ENCODE measurements at regions not wholly inside any gene's neighbourhood (a gene's known extent, or its start where the extent isn't known, plus 50 kb on each side); places are given as distances from the start of the nearest gene placed in this dataset.
"Not testable (repeated sequence)": the region's sequence is repeated elsewhere in the genome, so short reads cannot be mapped to it uniquely, and the experiment has no call there.

- DNase-seq, result no peak
Measured at GRCh38 chr16:59342669-59343068, 608.6 kb upstream of the GOT2 start.

- no peak for DNase-seq
Measured at GRCh38 chr16:59341368-59341767, 607.3 kb upstream of the GOT2 start.

- no peak for DNase-seq
Measured at GRCh38 chr16:59339871-59340270, 605.8 kb upstream of the GOT2 start.

- no peak for DNase-seq
Measured at GRCh38 chr16:59336136-59336695, 602.1 kb upstream of the GOT2 start.

GRCh38 chr16:59331708-59332107, 597.6 kb upstream of the GOT2 start:
- not testable (repeated sequence) for DNase-seq

- DNase-seq, result no peak
Measured at GRCh38 chr16:59330019-59330670, 596.0 kb upstream of the GOT2 start.

- DNase-seq, result no peak
Measured at GRCh38 chr16:59328961-59329360, 594.8 kb upstream of the GOT2 start.

GRCh38 chr16:59327894-59328293, 593.8 kb upstream of the GOT2 start:
- no peak for DNase-seq

GRCh38 chr16:59326955-59327354, 592.8 kb upstream of the GOT2 start:
- DNase-seq, result no peak

GRCh38 chr16:59324462-59324861, 590.3 kb upstream of the GOT2 start:
- DNase-seq, result no peak

- no peak for DNase-seq
Measured at GRCh38 chr16:59320657-59321056, 586.5 kb upstream of the GOT2 start.

GRCh38 chr16:59319871-59320270, 585.8 kb upstream of the GOT2 start:
- no peak for DNase-seq

GRCh38 chr16:59305850-59306249, 571.7 kb upstream of the GOT2 start:
- DNase-seq, result no peak

GRCh38 chr16:59296888-59297287, 562.8 kb upstream of the GOT2 start:
- DNase-seq, result no peak

- no peak for DNase-seq
Measured at GRCh38 chr16:59295993-59296736, 562.0 kb upstream of the GOT2 start.

- DNase-seq, result no peak
Measured at GRCh38 chr16:59295474-59295873, 561.4 kb upstream of the GOT2 start.

GRCh38 chr16:59290718-59291117, 556.6 kb upstream of the GOT2 start:
- no peak for DNase-seq

GRCh38 chr16:59289151-59289550, 555.0 kb upstream of the GOT2 start:
- DNase-seq, result no peak

GRCh38 chr16:59274141-59274540, 540.0 kb upstream of the GOT2 start:
- no peak for DNase-seq

- no peak for DNase-seq
Measured at GRCh38 chr16:59263955-59264354, 529.8 kb upstream of the GOT2 start.

GRCh38 chr16:59260892-59261291, 526.8 kb upstream of the GOT2 start:
- no peak for DNase-seq

GRCh38 chr16:59259950-59260319, 525.8 kb upstream of the GOT2 start:
- DNase-seq, result no peak

GRCh38 chr16:59259074-59259949, 525.2 kb upstream of the GOT2 start:
- DNase-seq, result no peak

Data from activated effector memory CD4-positive, alpha-beta T cell treated with anti-CD3 and anti-CD28 coated beads, Interleukin-2, amount 50 U/mL, for 16 hours (primary cell).